Upper lobe of left lung (tissue), 6 donors: ENCODE measurements at regions not wholly inside any gene's neighbourhood (a gene's known extent, or its start where the extent isn't known, plus 50 kb on each side); places are given as distances from the start of the nearest gene placed in this dataset.

ENCODE experiments used
- ATAC-seq, 2 donors: fragments of 200-7000 bp; cut with Tn5 transposase; one replicate each; pipeline ENCODE4 v1.9.1; 2022; ENCODE audit warnings: mild to moderate bottlenecking in 2 of 2, moderate library complexity in 2 of 2; ENCODE audit not compliant: low FRiP score in 2 of 2
- DNase-seq, 2 donors: peaks; one replicate each; pipeline ENCODE4 v3.0.0-alpha.2; 2019 to 2020
- H3K27ac ChIP-seq, 4 donors: fragments of 200-600 bp; sonication (generic); one replicate each; pipeline ENCODE4 v1.5.1; 2016 to 2019
- H3K27me3 ChIP-seq, 4 donors: fragments of 200-600 bp; sonication (generic); one replicate each; pipeline ENCODE4 v1.5.1; 2017 to 2019
- H3K36me3 ChIP-seq, 4 donors: fragments of 200-600 bp; sonication (generic); one replicate each; pipeline ENCODE4 v1.5.1; 2016 to 2019
- H3K4me1 ChIP-seq, 4 donors: fragments of 200-600 bp; sonication (generic); one replicate each; pipeline ENCODE4 v1.5.1; 2018 to 2019
- H3K4me3 ChIP-seq, 4 donors: fragments of 200-600 bp; sonication (generic); one replicate each; pipeline ENCODE4 v1.5.1; 2017 to 2019; ENCODE audit warnings: mild to moderate bottlenecking in 2 of 4, moderate library complexity in 1 of 4
- H3K9me3 ChIP-seq, 4 donors: fragments of 200-600 bp; sonication (generic); one replicate each; pipeline ENCODE4 v1.5.1; 2018 to 2019
- CTCF ChIP-seq, 6 experiments: fragments of 450-650 bp in 4 of 6; fragments of 200-600 bp in 2 of 6; sonication (generic) in 2 of 6; IDR thresholded peaks; one replicate each; pipeline ENCODE4 v1.5.1; 2016 to 2019; ENCODE audit warnings: antibody characterized with exemption in 6 of 6
- EP300 ChIP-seq, 4 donors: sonication (generic); formaldehyde crosslinking; IDR thresholded peaks; one replicate each; pipeline ENCODE4 v1.5.1; 2017; ENCODE audit warnings: antibody characterized with exemption in 4 of 4, control low read depth in 2 of 4
- POLR2A ChIP-seq, 4 donors: fragments of 450-650 bp; IDR thresholded peaks; one replicate each; pipeline ENCODE4 v1.5.1; 2016 to 2017; ENCODE audit warnings: antibody characterized with exemption in 4 of 4, mild to moderate bottlenecking in 2 of 4
- POLR2AphosphoS5 ChIP-seq, 2 donors: sonication (generic); formaldehyde crosslinking; IDR thresholded peaks; one replicate each; pipeline ENCODE4 v1.5.1; 2017; ENCODE audit warnings: antibody characterized with exemption in 2 of 2
- WGBS, 2 donors: methylation state at CpG; one replicate each; pipeline ENCODE4 v1.1.5; 2017 to 2018; 5-methylcytosine and 5-hydroxymethylcytosine counted together
- donor health status: DM: no; HTN: no; CAD: no; lungs with moderate emphysema.
- donor health status: DM: no; HTN: yes; CAD: no; lungs with severe emphysema.

GRCh38 chr4:38529189-38530115 is 134.5 kb upstream of the KLF3 start:
- peak in 1 of 2 donors; percentile 77 for DNase-seq
- H3K4me1 ChIP-seq: peaks cover 11 to 15% (median 12%) of the 10 kb centered on the region in 4 donors
- H3K4me3 ChIP-seq: no peak overlapping the region
- ATAC-seq: peak; percentile 81 to 83
- no peaks in the 10 kb centered on the region for H3K9me3 ChIP-seq
- H3K36me3 ChIP-seq: no peaks in the 10 kb centered on the region
- H3K27ac ChIP-seq: peak overlapping the region; percentile 80 to 93 (median 85)
- 62 to 67% methylated on average over 15 of the region's 15 CpGs for WGBS, 2 donors
- H3K27me3 ChIP-seq: no peaks in the 10 kb centered on the region
- peak; percentile 50 to 62 for TF ChIP-seq POLR2AphosphoS5 (IDR thresholded peaks at IDR 0.05)
- TF ChIP-seq POLR2A (IDR thresholded peaks at IDR 0.05): no peak
- TF ChIP-seq CTCF (IDR thresholded peaks at IDR 0.05): no peak

GRCh38 chr4:38530486-38530885 is 133.5 kb upstream of the KLF3 start:
- WGBS, 2 donors: 90 to 97% methylated on average over 1 of the region's 1 CpG
- no peak overlapping the region for H3K4me3 ChIP-seq
- TF ChIP-seq POLR2AphosphoS5 (IDR thresholded peaks at IDR 0.05) (no peak), CTCF (IDR thresholded peaks at IDR 0.05) (no peak)
- H3K4me1 ChIP-seq: peaks cover 10 to 12% (median 11%) of the 10 kb centered on the region in 4 donors
- no peaks in the 10 kb centered on the region for H3K27me3 ChIP-seq
- H3K27ac ChIP-seq: peak overlapping the region in 2 of 4 donors; percentile 87 to 93
- no peaks in the 10 kb centered on the region for H3K36me3 ChIP-seq
- DNase-seq (no peak), ATAC-seq (no peak)
- no peaks in the 10 kb centered on the region for H3K9me3 ChIP-seq

GRCh38 chr4:38531141-38531727 is 132.8 kb upstream of the KLF3 start:
- Histone ChIP-seq H3K4me1 (peaks cover 10 to 12% (median 11%) of the 10 kb centered on the region in 4 donors), H3K27ac (no peak overlapping the region), H3K27me3 (no peaks in the 10 kb centered on the region), H3K4me3 (no peak overlapping the region), H3K36me3 (no peaks in the 10 kb centered on the region), H3K9me3 (no peaks in the 10 kb centered on the region)
- 59% methylated on average over 5 of the region's 5 CpGs for WGBS, 2 donors
- DNase-seq: no peak
- no peak for ATAC-seq
- TF ChIP-seq POLR2AphosphoS5 (IDR thresholded peaks at IDR 0.05) (no peak), EP300 (IDR thresholded peaks at IDR 0.05) (no peak), POLR2A (IDR thresholded peaks at IDR 0.05) (no peak), CTCF (IDR thresholded peaks at IDR 0.05) (no peak)

GRCh38 chr4:38532908-38533499 is 131.0 kb upstream of the KLF3 start:
- peak in 1 of 2 donors; percentile 27 for ATAC-seq

More at GRCh38 chr4:38532908-38533499, 131.0 kb upstream of the KLF3 start:
- WGBS, 2 donors: 68 to 80% methylated on average over 6 of the region's 6 CpGs
- no peak overlapping the region for H3K27ac ChIP-seq
- H3K9me3 ChIP-seq: no peaks in the 10 kb centered on the region
- H3K4me3 ChIP-seq: no peak overlapping the region
- H3K4me1 ChIP-seq: peaks cover 10 to 12% (median 11%) of the 10 kb centered on the region in 4 donors
- no peaks in the 10 kb centered on the region for H3K36me3 ChIP-seq
- DNase-seq: no peak
- no peaks in the 10 kb centered on the region for H3K27me3 ChIP-seq
- no peak for TF ChIP-seq POLR2AphosphoS5 (IDR thresholded peaks at IDR 0.05)
- TF ChIP-seq POLR2A (IDR thresholded peaks at IDR 0.05): no peak
- TF ChIP-seq EP300 (IDR thresholded peaks at IDR 0.05): no peak
- TF ChIP-seq CTCF (IDR thresholded peaks at IDR 0.05): no peak
